PC-9 (cell line): ENCODE measurements at regions not wholly inside any gene's neighbourhood (a gene's known extent, or its start where the extent isn't known, plus 50 kb on each side); places are given as distances from the start of the nearest gene placed in this dataset.

ENCODE experiments used
- BruUV-seq: library from RNA; stranded (reverse); fragments of 400-500 nt; replicated peaks from 2 replicates; lab custom pipeline; 2021; lab: Mats Ljungman, UMichigan
- CTCF ChIA-PET: fragments of 300-600 bp; sonication (Branson Sonifier 250); formaldehyde crosslinking; loops from one replicate; lab custom pipeline; 2022; ENCODE audit warnings: antibody characterized with exemption; lab: Charles Lee
- POLR2A ChIA-PET: fragments of 300-600 bp; sonication (Branson Sonifier 250); formaldehyde crosslinking; loops from one replicate; lab custom pipeline; 2022; ENCODE audit warnings: antibody characterized with exemption; ENCODE audit not compliant: unreplicated experiment; lab: Charles Lee
- DNase-seq, 2 experiments: peaks; one replicate each; pipeline versions ENCODE4 v3.0.0 to v3.0.0-alpha.2; 2015 to 2022; ENCODE audit warnings: mixed read lengths in 1 of 2
- H2AFZ ChIP-seq: fragments of 200-600 bp; sonication (generic); 2 replicates; pipeline ENCODE4 v1.8.1; 2017; ENCODE audit warnings: antibody characterized with exemption
- H3F3A ChIP-seq: fragments of 200-600 bp; sonication (generic); 2 replicates; pipeline ENCODE4 v1.8.1; 2017; ENCODE audit warnings: antibody characterized with exemption, mild to moderate bottlenecking, low read depth; ENCODE audit not compliant: insufficient read depth
- H3K27ac ChIP-seq: fragments of 200-600 bp; sonication (generic); 2 replicates; pipeline ENCODE4 v1.6.1; 2016; ENCODE audit warnings: mixed run types
- H3K27me3 ChIP-seq: fragments of 200-600 bp; sonication (generic); 2 replicates; pipeline ENCODE4 v1.6.1; 2016; ENCODE audit warnings: low read depth, mixed run types; ENCODE audit not compliant: insufficient read depth
- H3K36me3 ChIP-seq: fragments of 200-600 bp; sonication (generic); 2 replicates; pipeline ENCODE4 v1.6.1; 2016; ENCODE audit warnings: low read depth, mixed run types
- H3K4me1 ChIP-seq: fragments of 200-600 bp; sonication (generic); replicated peaks from 2 replicates; pipeline ENCODE4 v1.6.1; 2016; ENCODE audit warnings: mixed run types; ENCODE audit not compliant: insufficient read depth
- H3K4me2 ChIP-seq: fragments of 200-600 bp; sonication (generic); 2 replicates; pipeline ENCODE4 v1.6.1; 2017; ENCODE audit warnings: mixed run types
- H3K4me3 ChIP-seq: fragments of 200-600 bp; sonication (generic); 2 replicates; pipeline ENCODE4 v1.6.1; 2016; ENCODE audit warnings: mixed run types
- H3K79me2 ChIP-seq: fragments of 200-600 bp; sonication (generic); 2 replicates; pipeline ENCODE4 v1.6.1; 2017; ENCODE audit warnings: low read depth, mixed run types
- H3K9me2 ChIP-seq: fragments of 200-600 bp; sonication (generic); 2 replicates; pipeline ENCODE4 v1.8.1; 2017; ENCODE audit warnings: mild to moderate bottlenecking; ENCODE audit not compliant: insufficient read depth
- H3K9me3 ChIP-seq: fragments of 200-600 bp; sonication (generic); 2 replicates; pipeline ENCODE4 v1.8.1; 2016; ENCODE audit warnings: low read depth; ENCODE audit not compliant: insufficient read depth
- H4K20me1 ChIP-seq: fragments of 200-600 bp; sonication (generic); 2 replicates; pipeline ENCODE4 v1.8.1; 2017; ENCODE audit not compliant: insufficient read depth
- EZH2 ChIP-seq: fragments of 200-600 bp; sonication (generic); IDR thresholded peaks from 2 replicates; pipeline ENCODE4 v1.8.0; 2017; ENCODE audit warnings: antibody characterized with exemption, low read depth
- intact Hi-C: fragments of 100-400 bp; cut with micrococcal nuclease; formaldehyde crosslinking; loops from one replicate; pipeline ENCODE4 v1.10.0; 2022; ENCODE audit not compliant: unreplicated experiment
- TF ChIP-seq, protein P1 (sequence below): fragments of 200-600 bp; sonication (generic); conservative IDR thresholded peaks from 2 replicates; pipeline ENCODE4 v1.6.1; 2017; ENCODE audit warnings: mixed run types, antibody characterized with exemption, mild to moderate bottlenecking, moderate library complexity

DNA sequence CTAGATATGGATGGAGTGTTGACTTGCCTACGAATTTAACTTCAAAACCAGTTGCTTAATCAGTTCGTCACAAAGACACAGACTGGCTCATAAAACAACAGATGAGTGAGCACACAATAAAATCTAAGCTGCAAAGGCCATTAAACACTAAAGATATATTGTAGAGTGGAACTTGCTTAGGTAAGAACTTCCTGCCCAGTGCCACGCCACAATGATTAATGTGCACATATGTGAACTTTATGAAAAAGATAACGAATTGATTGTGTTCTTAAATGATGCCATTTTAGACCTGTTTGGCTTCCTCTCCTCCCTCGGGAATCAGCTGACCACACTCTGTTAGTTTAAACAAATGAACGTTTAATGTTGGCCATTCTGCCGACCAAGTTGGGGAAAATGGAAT is 2031.3 kb upstream of the CELF4 start:
- no peaks in the 10 kb centered on the region for H4K20me1 ChIP-seq
- H3K79me2 ChIP-seq, result no peaks in the 10 kb centered on the region
- H3K9me2 ChIP-seq, result no peaks in the 10 kb centered on the region
- intact Hi-C loops, result no loop called here
- no peak for DNase-seq
- H3K4me3 ChIP-seq, result no peak overlapping the region
- POLR2A ChIA-PET, result no interaction called here
- H3K9me3 ChIP-seq, result no peaks in the 10 kb centered on the region
- CTCF ChIA-PET, result no interaction called here
- H2AFZ ChIP-seq, result no peak overlapping the region
- H3K27me3 ChIP-seq, result no peaks in the 10 kb centered on the region
- BruUV-seq, result no TSS peak
- H3K27ac ChIP-seq, result no peak overlapping the region
- 0 out of 2 replicates have a peak, but pooled peaks cover 6% of the 10 kb centered on the region for H3F3A ChIP-seq
- no peaks in the 10 kb centered on the region for H3K36me3 ChIP-seq
- H3K4me1 ChIP-seq, result no peaks in the 10 kb centered on the region; the same call in none of the 2 replicates
- H3K4me2 ChIP-seq, result no peak overlapping the region
- TF ChIP-seq, protein P1, sequence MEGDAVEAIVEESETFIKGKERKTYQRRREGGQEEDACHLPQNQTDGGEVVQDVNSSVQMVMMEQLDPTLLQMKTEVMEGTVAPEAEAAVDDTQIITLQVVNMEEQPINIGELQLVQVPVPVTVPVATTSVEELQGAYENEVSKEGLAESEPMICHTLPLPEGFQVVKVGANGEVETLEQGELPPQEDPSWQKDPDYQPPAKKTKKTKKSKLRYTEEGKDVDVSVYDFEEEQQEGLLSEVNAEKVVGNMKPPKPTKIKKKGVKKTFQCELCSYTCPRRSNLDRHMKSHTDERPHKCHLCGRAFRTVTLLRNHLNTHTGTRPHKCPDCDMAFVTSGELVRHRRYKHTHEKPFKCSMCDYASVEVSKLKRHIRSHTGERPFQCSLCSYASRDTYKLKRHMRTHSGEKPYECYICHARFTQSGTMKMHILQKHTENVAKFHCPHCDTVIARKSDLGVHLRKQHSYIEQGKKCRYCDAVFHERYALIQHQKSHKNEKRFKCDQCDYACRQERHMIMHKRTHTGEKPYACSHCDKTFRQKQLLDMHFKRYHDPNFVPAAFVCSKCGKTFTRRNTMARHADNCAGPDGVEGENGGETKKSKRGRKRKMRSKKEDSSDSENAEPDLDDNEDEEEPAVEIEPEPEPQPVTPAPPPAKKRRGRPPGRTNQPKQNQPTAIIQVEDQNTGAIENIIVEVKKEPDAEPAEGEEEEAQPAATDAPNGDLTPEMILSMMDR, result no peak
- no peak for TF ChIP-seq EZH2

DNA sequence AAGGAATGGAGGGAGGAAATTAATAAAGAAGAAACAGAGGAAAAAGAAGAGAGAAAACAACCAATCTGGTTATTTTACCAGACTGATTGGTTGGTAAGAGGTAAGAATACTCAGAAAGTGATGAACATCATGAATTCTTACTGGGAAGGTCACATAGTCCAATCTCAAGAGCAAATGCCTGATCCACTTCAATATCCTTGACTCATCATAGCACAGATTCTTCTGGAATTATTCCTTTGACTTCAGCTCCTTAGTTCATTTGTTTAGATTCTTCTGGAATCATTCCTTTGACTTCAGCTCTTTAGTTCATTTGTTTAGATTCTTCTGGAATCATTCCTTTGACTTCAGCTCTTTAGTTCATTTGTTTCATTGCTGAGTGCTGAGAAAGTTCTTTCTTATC is 2030.6 kb upstream of the CELF4 start:
- no peak overlapping the region for H3K4me2 ChIP-seq
- DNase-seq, result no peak
- H4K20me1 ChIP-seq, result no peaks in the 10 kb centered on the region
- no peaks in the 10 kb centered on the region for H3K79me2 ChIP-seq
- 0 out of 2 replicates have a peak, but pooled peaks cover 6% of the 10 kb centered on the region for H3F3A ChIP-seq
- no peaks in the 10 kb centered on the region for H3K36me3 ChIP-seq
- H3K27ac ChIP-seq, result no peak overlapping the region
- H3K4me3 ChIP-seq, result no peak overlapping the region
- no peaks in the 10 kb centered on the region for H3K9me2 ChIP-seq
- no peaks in the 10 kb centered on the region; the same call in none of the 2 replicates for H3K4me1 ChIP-seq
- BruUV-seq, result no TSS peak
- H3K27me3 ChIP-seq, result no peaks in the 10 kb centered on the region
- H2AFZ ChIP-seq, result no peak overlapping the region
- intact Hi-C loops, result no loop called here
- no peaks in the 10 kb centered on the region for H3K9me3 ChIP-seq
- CTCF ChIA-PET, result no interaction called here
- POLR2A ChIA-PET, result no interaction called here
- TF ChIP-seq EZH2, result no peak
- TF ChIP-seq, protein P1, result no peak

DNA sequence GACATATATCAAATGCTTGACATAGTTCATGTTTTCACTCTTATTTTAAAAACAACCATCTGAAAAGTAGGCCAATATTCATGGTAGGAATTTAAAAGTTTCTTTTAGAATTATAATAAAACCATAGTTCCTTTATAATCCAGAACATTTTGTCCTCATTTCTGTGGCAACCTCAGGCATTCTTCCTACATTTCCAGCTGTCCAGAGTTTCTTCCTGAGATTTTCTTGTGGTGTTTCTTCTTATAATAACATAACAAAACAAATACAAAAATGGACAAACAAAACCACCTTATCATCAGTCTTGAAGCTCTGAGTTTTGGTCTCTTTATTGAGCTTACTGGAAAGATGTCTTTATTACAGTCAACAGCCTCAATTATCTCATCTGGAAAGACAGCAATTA is 2028.6 kb upstream of the CELF4 start:
- Histone ChIP-seq H3F3A (0 out of 2 replicates have a peak, but pooled peaks cover 5% of the 10 kb centered on the region), H3K9me2 (no peaks in the 10 kb centered on the region), H3K4me1 (no peaks in the 10 kb centered on the region; the same call in none of the 2 replicates), H2AFZ (no peak overlapping the region), H3K36me3 (no peaks in the 10 kb centered on the region), H3K79me2 (no peaks in the 10 kb centered on the region), H3K27me3 (no peaks in the 10 kb centered on the region), H3K27ac (no peak overlapping the region), H3K4me3 (no peak overlapping the region), H3K9me3 (no peaks in the 10 kb centered on the region), H3K4me2 (no peak overlapping the region), H4K20me1 (no peaks in the 10 kb centered on the region)
- ChIA-PET CTCF (no interaction called here), POLR2A (no interaction called here)
- no peak for DNase-seq
- intact Hi-C loops, result no loop called here
- no peak for TF ChIP-seq EZH2
- TF ChIP-seq, protein P1, result no peak
- no TSS peak for BruUV-seq
